HCT116 (cell line): ENCODE measurements at regions not wholly inside any gene's neighbourhood (a gene's known extent, or its start where the extent isn't known, plus 50 kb on each side); places are given as distances from the start of the nearest gene placed in this dataset.

Experiments
- ATAC-seq: fragments of 200-7000 bp; cut with Tn5 transposase; 2 replicates; pipeline ENCODE4 v1.9.1; 2020; ENCODE audit warnings: mild to moderate bottlenecking, moderate library complexity
- BruUV-seq: library from RNA; stranded (reverse); fragments of 400-500 nt; replicated peaks from 2 replicates; lab custom pipeline; 2021; lab: Mats Ljungman, UMichigan
- CTCF ChIA-PET: fragments of 300-600 bp; sonication (Branson Sonifier 250); formaldehyde crosslinking; loops from one replicate; lab custom pipeline; 2021; ENCODE audit warnings: antibody characterized with exemption; lab: Charles Lee
- POLR2A ChIA-PET: fragments of 300-600, 350-600 bp; sonication (Branson Sonifier 250); formaldehyde crosslinking; loops from one replicate; lab custom pipeline; 2021; ENCODE audit warnings: antibody characterized with exemption; lab: Charles Lee
- RAD21 ChIA-PET, 2 experiments: fragments of 300-600 bp; sonication (Branson Sonifier 250); formaldehyde crosslinking; loops; one replicate each; lab custom pipeline; 2023; ENCODE audit warnings: low total read pairs in 2 of 2; ENCODE audit not compliant: uncharacterized antibody in 2 of 2, unreplicated experiment in 2 of 2, low non-redundant PET in 1 of 2; lab: Charles Lee
- DNase-seq: peaks from one replicate; pipeline ENCODE4 v3.0.0-alpha.2; 2010; ENCODE audit warnings: low read depth, low spot score
- H2AFZ ChIP-seq: fragments of 200-600 bp; shearing (Covaris generic), sonication (generic); 2 replicates; pipeline ENCODE4 v1.6.1; 2017; ENCODE audit warnings: low read depth, mixed run types, mixed read lengths, antibody characterized with exemption, low read length; ENCODE audit not compliant: poor library complexity, severe bottlenecking
- H3K27ac ChIP-seq: 2 replicates; pipeline ENCODE4 v1.5.1; 2012; ENCODE audit warnings: low read depth, low read length
- H3K27me3 ChIP-seq: fragments of 200-600 bp; sonication (generic); 2 replicates; pipeline ENCODE4 v1.6.1; 2016; ENCODE audit warnings: mixed run types, low read length, mixed read lengths; ENCODE audit not compliant: insufficient read depth
- H3K36me3 ChIP-seq, 2 experiments: fragments of 200-500 bp in 1 of 2; fragments of 200-600 bp in 1 of 2; sonication (Bioruptor generic) in 1 of 2; sonication (generic) in 1 of 2; 2 replicates each; pipeline versions ENCODE4 v1.5.1 to v1.6.1; 2014 to 2016; ENCODE audit warnings: low read length in 2 of 2, inconsistent platforms in 1 of 2, mixed read lengths in 1 of 2, mixed run types in 1 of 2; ENCODE audit not compliant: insufficient read depth in 2 of 2, control insufficient read depth in 1 of 2
- H3K4me1 ChIP-seq, 2 experiments: fragments of 200-600 bp in 1 of 2; sonication (generic) in 1 of 2; 2 replicates each; pipeline versions ENCODE4 v1.5.1 to v1.6.1; 2012 to 2017; ENCODE audit warnings: low read length in 2 of 2, inconsistent platforms in 1 of 2, mild to moderate bottlenecking in 1 of 2, mixed read lengths in 1 of 2, mixed run types in 1 of 2, moderate library complexity in 1 of 2; ENCODE audit not compliant: insufficient read depth in 2 of 2, control insufficient read depth in 1 of 2
- H3K4me2 ChIP-seq: fragments of 200-600 bp; sonication (generic); 2 replicates; pipeline ENCODE4 v1.6.1; 2017; ENCODE audit warnings: mixed run types, low read length, mixed read lengths
- H3K4me3 ChIP-seq, 2 experiments: fragments of 200-600 bp in 1 of 2; sonication (generic) in 1 of 2; replicated peaks in 1 of 2; 2 replicates each; pipeline ENCODE4 v1.5.1; 2011 to 2016; ENCODE audit warnings: low read length in 2 of 2, control low read depth in 1 of 2, low read depth in 1 of 2, mild to moderate bottlenecking in 1 of 2, mixed read lengths in 1 of 2, mixed run types in 1 of 2
- H3K79me2 ChIP-seq: fragments of 200-600 bp; sonication (generic); 2 replicates; pipeline ENCODE4 v1.6.1; 2017; ENCODE audit warnings: mild to moderate bottlenecking, mixed run types, low read length, moderate library complexity, mixed read lengths; ENCODE audit not compliant: insufficient read depth
- H3K9ac ChIP-seq: fragments of 200-600 bp; sonication (generic); 2 replicates; pipeline ENCODE4 v1.6.1; 2016; ENCODE audit warnings: low read length, mixed read lengths
- H3K9me2 ChIP-seq: fragments of 200-600 bp; sonication (generic), shearing (Covaris generic); 2 replicates; pipeline ENCODE4 v1.6.1; 2017; ENCODE audit warnings: mixed run types, mild to moderate bottlenecking, moderate library complexity; ENCODE audit not compliant: insufficient read depth
- H3K9me3 ChIP-seq, 2 experiments: fragments of 200-500 bp in 1 of 2; fragments of 200-600 bp in 1 of 2; sonication (Bioruptor generic) in 1 of 2; sonication (generic) in 1 of 2; 2 replicates each; pipeline ENCODE4 v1.6.1; 2014 to 2017; ENCODE audit warnings: low read length in 2 of 2, mixed read lengths in 2 of 2, inconsistent platforms in 1 of 2, low read depth in 1 of 2, mild to moderate bottlenecking in 1 of 2, mixed run types in 1 of 2, moderate library complexity in 1 of 2; ENCODE audit not compliant: control insufficient read depth in 1 of 2, insufficient read depth in 1 of 2
- H4K20me1 ChIP-seq: fragments of 200-600 bp; sonication (generic), shearing (Covaris generic); 2 replicates; pipeline ENCODE4 v1.6.1; 2017; ENCODE audit warnings: mixed run types, mild to moderate bottlenecking, moderate library complexity; ENCODE audit not compliant: insufficient read depth
- CBX3 ChIP-seq: IDR thresholded peaks from 2 replicates; pipeline ENCODE4 v1.6.1; 2012; ENCODE audit warnings: low read depth
- EGR1 ChIP-seq: IDR thresholded peaks from 2 replicates; pipeline ENCODE4 v1.6.1; 2012; ENCODE audit warnings: low read depth
- ELF1 ChIP-seq: IDR thresholded peaks from 2 replicates; pipeline ENCODE4 v1.6.1; 2012; ENCODE audit warnings: low read depth, borderline replicate concordance
- EZH2 ChIP-seq: fragments of 200-600 bp; sonication (generic); IDR thresholded peaks from 2 replicates; pipeline ENCODE4 v1.6.1; 2017; ENCODE audit warnings: antibody characterized with exemption, mixed run types
- EZH2phosphoT487 ChIP-seq: fragments of 200-600 bp; IDR thresholded peaks from 2 replicates; pipeline ENCODE4 v1.6.1; 2018; ENCODE audit warnings: antibody characterized with exemption, borderline replicate concordance
- FOSL1 ChIP-seq: IDR thresholded peaks from 2 replicates; pipeline ENCODE4 v1.6.1; 2012; ENCODE audit warnings: low read depth
- JUND ChIP-seq: IDR thresholded peaks from 2 replicates; pipeline ENCODE4 v1.6.1; 2012
- POLR2A ChIP-seq: IDR thresholded peaks from 2 replicates; pipeline ENCODE4 v1.7.0; 2011; ENCODE audit warnings: borderline replicate concordance; ENCODE audit not compliant: insufficient read depth, insufficient read length; ENCODE audit errors: extremely low read depth
- POLR2AphosphoS5 ChIP-seq: IDR thresholded peaks from 2 replicates; pipeline ENCODE4 v1.6.1; 2011; ENCODE audit warnings: mild to moderate bottlenecking, low read depth, low read length, moderate library complexity
- RAD21 ChIP-seq: IDR thresholded peaks from 2 replicates; pipeline ENCODE4 v1.6.1; 2012; ENCODE audit warnings: low read depth, mild to moderate bottlenecking
- SIN3A ChIP-seq: IDR thresholded peaks from 2 replicates; pipeline ENCODE4 v1.6.1; 2012; ENCODE audit warnings: low read depth
- SP1 ChIP-seq: IDR thresholded peaks from 2 replicates; pipeline ENCODE4 v1.6.1; 2012; ENCODE audit warnings: low read depth
- SRF ChIP-seq: IDR thresholded peaks from 2 replicates; pipeline ENCODE4 v1.6.1; 2012; ENCODE audit warnings: low read depth
- TCF7L2 ChIP-seq: IDR thresholded peaks from 2 replicates; pipeline ENCODE4 v1.7.0; 2011; ENCODE audit warnings: borderline replicate concordance, inconsistent platforms; ENCODE audit not compliant: insufficient read depth, insufficient read length; ENCODE audit errors: extremely low read depth
- YY1 ChIP-seq: IDR thresholded peaks from 2 replicates; pipeline ENCODE4 v1.6.1; 2011; ENCODE audit warnings: low read length, low read depth, moderate library complexity, mild to moderate bottlenecking; ENCODE audit not compliant: insufficient replicate concordance; ENCODE audit errors: extremely low read depth
- ZFX ChIP-seq: fragments of 450-650 bp; IDR thresholded peaks from 2 replicates; pipeline ENCODE4 v1.6.1; 2017
- ZNF274 ChIP-seq: fragments of 200-500 bp; sonication (Bioruptor generic); IDR thresholded peaks from 2 replicates; pipeline ENCODE4 v1.6.1; 2014; ENCODE audit warnings: mild to moderate bottlenecking, low read depth, low read length, inconsistent platforms
- intact Hi-C: fragments of 100-400 bp; cut with micrococcal nuclease; formaldehyde crosslinking; loops from 2 replicates; pipeline ENCODE4 v1.10.0; 2022
- TF ChIP-seq, protein P1 (sequence below): IDR thresholded peaks from 2 replicates; pipeline ENCODE4 v1.6.1; 2011; ENCODE audit warnings: mild to moderate bottlenecking, low read length, moderate library complexity; ENCODE audit not compliant: insufficient replicate concordance; ENCODE audit errors: extremely low read depth
- TF ChIP-seq, protein P2 (sequence below): IDR thresholded peaks from 2 replicates; pipeline ENCODE4 v1.6.1; 2012
- TF ChIP-seq, protein P3 (sequence below): IDR thresholded peaks from 2 replicates; pipeline ENCODE4 v1.6.1; 2012

GRCh38 chr10:4622384-4622783, 203.6 kb upstream of the AKR1E2 start:
- POLR2A ChIA-PET, result no interaction called here
- Histone ChIP-seq H3K4me3 (no peak overlapping the region), H3K9me3 (peaks cover 0 to 5% of the 10 kb centered on the region in 2 experiments; a peak in 1 of 4 replicates), H3K36me3 (no peaks in the 10 kb centered on the region), H2AFZ (no peak overlapping the region), H3K79me2 (no peaks in the 10 kb centered on the region), H3K4me1 (no peaks in the 10 kb centered on the region), H3K4me2 (no peak overlapping the region), H4K20me1 (no peaks in the 10 kb centered on the region), H3K27me3 (no peaks in the 10 kb centered on the region), H3K27ac (no peak overlapping the region), H3K9ac (no peak overlapping the region), H3K9me2 (no peaks in the 10 kb centered on the region)
- intact Hi-C loops, result no loop called here
- DNase-seq (no peak), ATAC-seq (no peak)
- no TSS peak for BruUV-seq
- TF ChIP-seq ZFX, result no peak
- TF ChIP-seq EGR1, result no peak
- no peak for TF ChIP-seq YY1
- TF ChIP-seq, protein P1, sequence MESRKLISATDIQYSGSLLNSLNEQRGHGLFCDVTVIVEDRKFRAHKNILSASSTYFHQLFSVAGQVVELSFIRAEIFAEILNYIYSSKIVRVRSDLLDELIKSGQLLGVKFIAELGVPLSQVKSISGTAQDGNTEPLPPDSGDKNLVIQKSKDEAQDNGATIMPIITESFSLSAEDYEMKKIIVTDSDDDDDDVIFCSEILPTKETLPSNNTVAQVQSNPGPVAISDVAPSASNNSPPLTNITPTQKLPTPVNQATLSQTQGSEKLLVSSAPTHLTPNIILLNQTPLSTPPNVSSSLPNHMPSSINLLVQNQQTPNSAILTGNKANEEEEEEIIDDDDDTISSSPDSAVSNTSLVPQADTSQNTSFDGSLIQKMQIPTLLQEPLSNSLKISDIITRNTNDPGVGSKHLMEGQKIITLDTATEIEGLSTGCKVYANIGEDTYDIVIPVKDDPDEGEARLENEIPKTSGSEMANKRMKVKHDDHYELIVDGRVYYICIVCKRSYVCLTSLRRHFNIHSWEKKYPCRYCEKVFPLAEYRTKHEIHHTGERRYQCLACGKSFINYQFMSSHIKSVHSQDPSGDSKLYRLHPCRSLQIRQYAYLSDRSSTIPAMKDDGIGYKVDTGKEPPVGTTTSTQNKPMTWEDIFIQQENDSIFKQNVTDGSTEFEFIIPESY, result no peak
- no peak for TF ChIP-seq CBX3
- TF ChIP-seq ZNF274, result no peak
- no peak for TF ChIP-seq POLR2A
- no peak for TF ChIP-seq SRF
- no peak for TF ChIP-seq ELF1
- TF ChIP-seq RAD21, result no peak
- TF ChIP-seq, protein P2, sequence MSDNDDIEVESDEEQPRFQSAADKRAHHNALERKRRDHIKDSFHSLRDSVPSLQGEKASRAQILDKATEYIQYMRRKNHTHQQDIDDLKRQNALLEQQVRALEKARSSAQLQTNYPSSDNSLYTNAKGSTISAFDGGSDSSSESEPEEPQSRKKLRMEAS, result no peak
- TF ChIP-seq FOSL1, result no peak
- no peak for TF ChIP-seq SIN3A
- no peak for TF ChIP-seq EZH2
- TF ChIP-seq, protein P3, sequence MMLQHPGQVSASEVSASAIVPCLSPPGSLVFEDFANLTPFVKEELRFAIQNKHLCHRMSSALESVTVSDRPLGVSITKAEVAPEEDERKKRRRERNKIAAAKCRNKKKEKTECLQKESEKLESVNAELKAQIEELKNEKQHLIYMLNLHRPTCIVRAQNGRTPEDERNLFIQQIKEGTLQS, result no peak
- no peak for TF ChIP-seq TCF7L2
- TF ChIP-seq JUND, result no peak
- no peak for TF ChIP-seq POLR2AphosphoS5
- no peak for TF ChIP-seq EZH2phosphoT487
- no peak for TF ChIP-seq SP1
- CTCF ChIA-PET, result interaction anchor here (0.9 kb wide), 1 partner anchor 35 kb away, joined by 4 read pairs; no protein-coding TSS in a partner anchor
- RAD21 ChIA-PET, result no interaction called here
